ENCODE measurements at regions not wholly inside any gene's neighbourhood (a gene's known extent, or its start where the extent isn't known, plus 50 kb on each side); places are given as distances from the start of the nearest gene placed in this dataset.
A peak's percentile ranks its signal among the peaks of the same experiment; 100 is the strongest.

DNA sequence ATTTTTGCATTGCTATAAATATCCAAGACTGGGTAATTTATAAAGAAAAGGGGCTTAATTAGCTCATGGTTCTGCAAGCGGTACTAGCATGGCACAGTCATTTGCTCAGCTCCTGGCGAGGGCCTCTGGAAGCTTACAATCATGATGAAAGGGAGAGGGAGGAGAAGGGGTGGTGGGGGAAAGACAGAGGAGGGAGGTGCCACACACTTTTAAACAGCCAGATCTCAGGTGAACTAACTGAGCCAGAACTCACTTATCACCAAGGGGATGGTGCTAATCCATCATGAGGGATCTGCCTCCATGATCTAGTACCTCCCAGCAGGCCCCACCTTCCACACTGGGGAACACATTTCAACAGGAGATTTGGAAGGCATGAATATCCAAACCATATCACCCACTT is 476.3 kb downstream of the PCNX1 start:
- Histone ChIP-seq H3K27ac (no peak overlapping the region), H3K36me3 (no peaks in the 10 kb centered on the region), H3K4me1 (peaks cover 8 to 19% (median 17%) of the 10 kb centered on the region in 3 donors), H3K4me3 (no peak overlapping the region), H3K27me3 (no peaks in the 10 kb centered on the region), H3K9me3 (no peaks in the 10 kb centered on the region)
- ATAC-seq (peak in 3 of 4 donors; percentile 13 to 15 (median 14)), FAIRE-seq (no peak), DNase-seq (no peak)
- TF ChIP-seq, protein P1, sequence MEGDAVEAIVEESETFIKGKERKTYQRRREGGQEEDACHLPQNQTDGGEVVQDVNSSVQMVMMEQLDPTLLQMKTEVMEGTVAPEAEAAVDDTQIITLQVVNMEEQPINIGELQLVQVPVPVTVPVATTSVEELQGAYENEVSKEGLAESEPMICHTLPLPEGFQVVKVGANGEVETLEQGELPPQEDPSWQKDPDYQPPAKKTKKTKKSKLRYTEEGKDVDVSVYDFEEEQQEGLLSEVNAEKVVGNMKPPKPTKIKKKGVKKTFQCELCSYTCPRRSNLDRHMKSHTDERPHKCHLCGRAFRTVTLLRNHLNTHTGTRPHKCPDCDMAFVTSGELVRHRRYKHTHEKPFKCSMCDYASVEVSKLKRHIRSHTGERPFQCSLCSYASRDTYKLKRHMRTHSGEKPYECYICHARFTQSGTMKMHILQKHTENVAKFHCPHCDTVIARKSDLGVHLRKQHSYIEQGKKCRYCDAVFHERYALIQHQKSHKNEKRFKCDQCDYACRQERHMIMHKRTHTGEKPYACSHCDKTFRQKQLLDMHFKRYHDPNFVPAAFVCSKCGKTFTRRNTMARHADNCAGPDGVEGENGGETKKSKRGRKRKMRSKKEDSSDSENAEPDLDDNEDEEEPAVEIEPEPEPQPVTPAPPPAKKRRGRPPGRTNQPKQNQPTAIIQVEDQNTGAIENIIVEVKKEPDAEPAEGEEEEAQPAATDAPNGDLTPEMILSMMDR (IDR thresholded peaks at IDR 0.05) = no peak
- WGBS, 2 donors = 81 to 88% methylated on average over 2 of the region's 2 CpGs
- intact Hi-C loops (cut with DNase I) = no loop called here

- H3K27ac ChIP-seq = peak overlapping the region in 2 of 4 donors; percentile 5 to 20
- intact Hi-C loops (cut with DNase I) = no loop called here
- FAIRE-seq (no peak), ATAC-seq (peak; percentile 66 to 92 (median 84)), DNase-seq (peak in 5 of 6 donors; percentile 30 to 70 (median 49))
- no peak overlapping the region for H3K4me3 ChIP-seq
- TF ChIP-seq, protein P1 (IDR thresholded peaks at IDR 0.05) = no peak
- H3K36me3 ChIP-seq = no peaks in the 10 kb centered on the region
- 43 to 44% methylated on average over 10 of the region's 10 CpGs for WGBS, 2 donors
- H3K4me1 ChIP-seq = peaks cover 8 to 19% (median 16%) of the 10 kb centered on the region in 3 donors
- H3K9me3 ChIP-seq = no peaks in the 10 kb centered on the region
- no peaks in the 10 kb centered on the region for H3K27me3 ChIP-seq
Measured at GRCh38 chr14:71384007-71384845, 477.0 kb downstream of the PCNX1 start.

GRCh38 chr14:71387753-71388152 is 480.5 kb downstream of the PCNX1 start:
- 86 to 93% methylated on average over 3 of the region's 3 CpGs for WGBS, 2 donors
- Histone ChIP-seq H3K9me3 (no peaks in the 10 kb centered on the region), H3K27ac (no peak overlapping the region), H3K27me3 (no peaks in the 10 kb centered on the region), H3K4me1 (peaks cover 6 to 19% (median 14%) of the 10 kb centered on the region in 3 donors), H3K36me3 (no peaks in the 10 kb centered on the region), H3K4me3 (no peak overlapping the region)
- ATAC-seq (no peak), DNase-seq (no peak), FAIRE-seq (no peak)
- TF ChIP-seq, protein P1 (IDR thresholded peaks at IDR 0.05) = no peak
- intact Hi-C loops (cut with DNase I) = no loop called here

GRCh38 chr14:71388336-71388735 is 481.1 kb downstream of the PCNX1 start:
- H3K4me1 ChIP-seq = peaks cover 0 to 15% (median 8%) of the 10 kb centered on the region in 3 donors
- no peaks in the 10 kb centered on the region for H3K36me3 ChIP-seq
- TF ChIP-seq, protein P1 (IDR thresholded peaks at IDR 0.05) = no peak
- no peak overlapping the region for H3K4me3 ChIP-seq
- FAIRE-seq (no peak), DNase-seq (no peak), ATAC-seq (no peak)
- no peaks in the 10 kb centered on the region for H3K27me3 ChIP-seq
- 90 to 91% methylated on average over 6 of the region's 6 CpGs for WGBS, 2 donors
- H3K9me3 ChIP-seq = no peaks in the 10 kb centered on the region
- H3K27ac ChIP-seq = no peak overlapping the region
- intact Hi-C loops (cut with DNase I) = no loop called here

DNA sequence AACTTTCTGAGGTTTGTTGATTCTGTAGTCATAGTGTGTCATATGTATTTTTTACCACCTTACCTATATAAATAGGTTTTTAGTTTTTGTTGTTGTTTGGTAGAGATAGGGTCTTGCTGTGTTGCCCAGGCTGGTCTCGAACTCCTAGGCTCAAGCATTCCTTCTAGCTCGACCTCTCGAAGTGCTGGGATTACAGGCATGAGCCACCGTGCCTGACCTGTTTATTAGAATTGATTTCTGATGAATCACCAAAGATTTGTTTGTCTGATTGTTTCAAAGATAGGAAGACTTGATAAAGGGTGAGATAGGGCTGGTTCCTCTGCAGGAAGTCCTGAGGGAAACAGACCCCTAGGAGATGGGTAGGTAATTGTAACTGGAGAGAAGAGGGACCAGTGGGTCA is 481.6 kb downstream of the PCNX1 start:
- no peak overlapping the region for H3K4me3 ChIP-seq
- FAIRE-seq (no peak), DNase-seq (no peak), ATAC-seq (no peak)
- H3K36me3 ChIP-seq = no peaks in the 10 kb centered on the region
- H3K27me3 ChIP-seq = no peaks in the 10 kb centered on the region
- TF ChIP-seq, protein P1 (IDR thresholded peaks at IDR 0.05) = no peak
- H3K9me3 ChIP-seq = no peaks in the 10 kb centered on the region
- intact Hi-C loops (cut with DNase I) = no loop called here
- H3K4me1 ChIP-seq = peaks cover 0 to 10% (median 8%) of the 10 kb centered on the region in 3 donors
- no peak overlapping the region for H3K27ac ChIP-seq
- 85 to 86% methylated on average over 4 of the region's 4 CpGs for WGBS, 2 donors
